ENCODE measurements at regions not wholly inside any gene's neighbourhood (a gene's known extent, or its start where the extent isn't known, plus 50 kb on each side); places are given as distances from the start of the nearest gene placed in this dataset.

DNA sequence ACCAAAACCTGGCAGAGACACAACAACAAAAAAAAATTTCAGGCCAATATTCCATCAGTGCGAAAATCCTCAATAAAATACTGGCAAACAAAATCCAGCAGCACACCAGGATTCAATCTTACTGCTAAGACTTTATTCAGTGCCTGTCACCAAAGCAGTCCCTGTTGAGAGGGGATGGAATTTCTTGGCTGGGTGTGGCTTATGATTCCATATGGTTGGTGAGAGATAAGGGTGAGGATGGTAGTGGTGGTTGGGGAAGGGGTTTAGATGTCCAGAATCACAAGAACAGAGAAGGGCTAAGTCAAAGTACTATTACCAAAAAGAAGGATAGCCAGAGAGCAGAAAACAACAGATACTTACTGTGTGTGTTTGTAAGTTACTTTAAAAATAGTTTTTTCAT, 152.8 kb upstream of the SLC35B3 start:
- DNase-seq: no peak
- H3K4me3 Mint-ChIP-seq: no peak overlapping the region
- no peaks in the 10 kb centered on the region for H3K27me3 Mint-ChIP-seq (ENCODE audit: insufficient read depth)
- no peak overlapping the region for H3K27ac Mint-ChIP-seq
- peaks cover 32% of the 10 kb centered on the region for H3K9me3 Mint-ChIP-seq
- TF ChIP-seq, protein P1, sequence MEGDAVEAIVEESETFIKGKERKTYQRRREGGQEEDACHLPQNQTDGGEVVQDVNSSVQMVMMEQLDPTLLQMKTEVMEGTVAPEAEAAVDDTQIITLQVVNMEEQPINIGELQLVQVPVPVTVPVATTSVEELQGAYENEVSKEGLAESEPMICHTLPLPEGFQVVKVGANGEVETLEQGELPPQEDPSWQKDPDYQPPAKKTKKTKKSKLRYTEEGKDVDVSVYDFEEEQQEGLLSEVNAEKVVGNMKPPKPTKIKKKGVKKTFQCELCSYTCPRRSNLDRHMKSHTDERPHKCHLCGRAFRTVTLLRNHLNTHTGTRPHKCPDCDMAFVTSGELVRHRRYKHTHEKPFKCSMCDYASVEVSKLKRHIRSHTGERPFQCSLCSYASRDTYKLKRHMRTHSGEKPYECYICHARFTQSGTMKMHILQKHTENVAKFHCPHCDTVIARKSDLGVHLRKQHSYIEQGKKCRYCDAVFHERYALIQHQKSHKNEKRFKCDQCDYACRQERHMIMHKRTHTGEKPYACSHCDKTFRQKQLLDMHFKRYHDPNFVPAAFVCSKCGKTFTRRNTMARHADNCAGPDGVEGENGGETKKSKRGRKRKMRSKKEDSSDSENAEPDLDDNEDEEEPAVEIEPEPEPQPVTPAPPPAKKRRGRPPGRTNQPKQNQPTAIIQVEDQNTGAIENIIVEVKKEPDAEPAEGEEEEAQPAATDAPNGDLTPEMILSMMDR (IDR thresholded peaks at IDR 0.05): no peak
- no peaks in the 10 kb centered on the region for H3K4me1 Mint-ChIP-seq (ENCODE audit: low read depth)
- H3K36me3 Mint-ChIP-seq (ENCODE audit: low read depth): no peaks in the 10 kb centered on the region

DNA sequence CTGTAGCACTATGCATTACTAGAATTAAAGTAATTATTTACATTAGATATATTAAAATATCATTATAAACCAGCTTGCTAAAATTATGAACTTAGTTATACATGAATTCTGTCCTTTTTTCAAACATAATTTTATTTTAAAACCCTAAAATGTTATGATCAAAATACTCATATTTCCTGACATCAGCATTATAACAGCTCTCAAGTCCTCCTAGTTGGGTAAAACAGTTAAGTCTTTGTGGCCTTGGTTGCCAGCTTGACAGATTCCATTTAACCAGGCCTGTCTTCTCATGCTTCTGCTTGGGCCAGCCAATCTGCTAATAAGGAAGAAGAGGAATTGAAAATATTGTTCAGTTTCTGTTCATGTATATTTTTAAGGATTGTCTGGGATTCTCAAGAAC, 147.9 kb upstream of the SLC35B3 start:
- H3K27ac Mint-ChIP-seq: no peak overlapping the region
- no peak for DNase-seq
- H3K4me3 Mint-ChIP-seq: no peak overlapping the region
- no peaks in the 10 kb centered on the region for H3K4me1 Mint-ChIP-seq (ENCODE audit: low read depth)
- TF ChIP-seq, protein P1 (IDR thresholded peaks at IDR 0.05): no peak
- peaks cover 16% of the 10 kb centered on the region for H3K9me3 Mint-ChIP-seq
- peaks cover 2% of the 10 kb centered on the region; the same call in 1 of the 2 replicates for H3K27me3 Mint-ChIP-seq (ENCODE audit: insufficient read depth)
- H3K36me3 Mint-ChIP-seq (ENCODE audit: low read depth): 0 out of 2 replicates have a peak, but pooled peaks cover 3% of the 10 kb centered on the region

DNA sequence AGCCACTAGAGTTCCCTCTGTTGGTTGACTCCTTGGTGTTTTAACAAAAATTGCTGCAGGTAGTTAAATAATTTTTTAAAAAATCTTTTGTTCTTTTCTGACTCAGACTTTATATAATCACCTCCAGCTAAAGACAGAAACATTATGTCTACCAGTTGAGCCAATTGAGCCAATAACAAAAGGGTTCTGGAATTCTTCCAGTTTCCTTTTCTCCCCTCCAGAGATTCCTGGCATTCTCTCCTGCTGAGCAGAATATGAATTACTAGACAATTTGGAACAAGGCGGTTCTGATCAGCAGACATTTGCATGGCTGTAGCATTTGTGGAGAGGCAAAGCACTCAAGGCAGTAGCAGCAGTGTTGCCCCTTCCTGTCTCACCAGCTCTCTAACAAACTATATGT, 144.0 kb upstream of the SLC35B3 start:
- TF ChIP-seq, protein P1 (IDR thresholded peaks at IDR 0.05): no peak
- no peak for DNase-seq
- H3K27ac Mint-ChIP-seq: no peak overlapping the region

DNA sequence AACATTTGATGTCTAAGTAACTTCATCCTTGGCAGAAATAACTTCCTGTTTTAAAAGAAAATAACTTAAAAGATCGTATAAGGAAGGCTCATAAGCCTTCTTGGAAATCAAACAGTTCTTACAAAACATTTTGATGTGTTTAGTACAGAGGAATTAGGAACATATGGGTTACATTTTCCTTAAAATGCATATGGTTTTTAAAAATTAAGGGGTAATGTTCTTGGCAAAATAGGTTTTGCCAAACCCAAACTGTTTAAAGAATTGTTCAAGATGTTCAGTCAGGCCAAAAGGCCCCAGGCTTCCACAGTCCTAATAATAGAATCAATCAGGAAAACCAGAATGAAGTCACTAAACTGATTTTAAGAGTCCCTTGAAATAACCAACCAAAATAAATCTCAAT, 142.7 kb upstream of the SLC35B3 start:
- Mint-ChIP-seq H3K27me3 (ENCODE audit: insufficient read depth) (peaks cover 2% of the 10 kb centered on the region; the same call in 1 of the 2 replicates), H3K4me3 (no peak overlapping the region), H3K4me1 (ENCODE audit: low read depth) (no peaks in the 10 kb centered on the region), H3K27ac (no peak overlapping the region), H3K36me3 (ENCODE audit: low read depth) (0 out of 2 replicates have a peak, but pooled peaks cover 3% of the 10 kb centered on the region), H3K9me3 (peaks cover 37% of the 10 kb centered on the region)
- TF ChIP-seq, protein P1 (IDR thresholded peaks at IDR 0.05): no peak
- DNase-seq: no peak

More for the DNA sequence above, 144.0 kb upstream of the SLC35B3 start:
- H3K9me3 Mint-ChIP-seq: peaks cover 26% of the 10 kb centered on the region
- H3K4me3 Mint-ChIP-seq: no peak overlapping the region
- H3K27me3 Mint-ChIP-seq (ENCODE audit: insufficient read depth): peaks cover 2% of the 10 kb centered on the region; the same call in 1 of the 2 replicates
- 0 out of 2 replicates have a peak, but pooled peaks cover 3% of the 10 kb centered on the region for H3K36me3 Mint-ChIP-seq (ENCODE audit: low read depth)
- H3K4me1 Mint-ChIP-seq (ENCODE audit: low read depth): no peaks in the 10 kb centered on the region

DNA sequence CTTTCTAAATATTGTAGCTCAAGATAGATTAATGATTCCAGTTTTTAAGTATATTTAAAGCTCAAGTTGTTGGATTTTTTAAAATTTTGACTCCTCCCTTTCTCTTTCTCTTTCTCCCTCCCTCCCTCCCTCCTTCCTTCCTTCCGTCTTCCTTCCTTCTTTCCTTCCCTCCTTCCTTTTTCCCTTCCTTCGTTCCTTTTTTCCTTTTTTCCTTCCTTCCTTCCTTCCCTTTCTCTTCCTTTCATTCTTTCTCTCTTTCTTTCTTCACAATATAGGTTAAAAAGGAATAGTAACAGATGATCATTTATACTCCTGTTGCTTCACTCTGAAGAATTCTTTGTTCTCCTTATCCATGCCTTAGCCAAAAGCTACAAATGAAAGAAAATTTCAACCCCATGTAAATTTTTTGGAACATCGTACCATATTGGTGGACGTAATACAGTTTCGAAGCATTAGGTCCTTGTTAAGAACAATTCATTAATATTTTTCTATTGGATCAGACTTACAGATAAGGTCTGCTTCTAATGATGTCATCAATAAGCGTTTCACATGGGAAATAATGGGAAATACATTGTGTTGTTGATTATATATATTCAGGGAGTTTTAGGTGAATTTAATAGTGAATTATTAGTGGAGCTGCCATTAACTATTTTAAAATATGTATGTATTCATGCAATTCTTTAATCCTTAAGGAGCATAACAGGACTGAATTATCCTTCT, 139.6 kb upstream of the SLC35B3 start:
- Mint-ChIP-seq H3K4me3 (no peak overlapping the region), H3K4me1 (ENCODE audit: low read depth) (no peaks in the 10 kb centered on the region), H3K27me3 (ENCODE audit: insufficient read depth) (peaks cover 2% of the 10 kb centered on the region; the same call in 1 of the 2 replicates), H3K9me3 (peaks cover 46% of the 10 kb centered on the region), H3K36me3 (ENCODE audit: low read depth) (no peaks in the 10 kb centered on the region), H3K27ac (no peak overlapping the region)
- TF ChIP-seq, protein P1 (IDR thresholded peaks at IDR 0.05): no peak
- no peak for DNase-seq

All from HFFc6 (cell line).